ENCODE measurements at regions not wholly inside any gene's neighbourhood (a gene's known extent, or its start where the extent isn't known, plus 50 kb on each side); places are given as distances from the start of the nearest gene placed in this dataset.

- no TSS peak for BruUV-seq (replicated peaks)
- TF ChIP-seq CTCF (IDR thresholded peaks at IDR 0.05; ENCODE audit: unreplicated experiment), result no peak
- ChIA-PET POLR2A (no interaction called here), CTCF (no interaction called here)
- Mint-ChIP-seq H3K9me3 (ENCODE audit: unreplicated experiment) (peaks cover 7% of the 10 kb centered on the region), H3K27ac (ENCODE audit: low read depth, unreplicated experiment) (no peak overlapping the region), H3K4me1 (ENCODE audit: insufficient read depth, unreplicated experiment) (peaks cover 6% of the 10 kb centered on the region), H3K27me3 (ENCODE audit: insufficient read depth, unreplicated experiment) (no peaks in the 10 kb centered on the region), H3K36me3 (ENCODE audit: insufficient read depth, unreplicated experiment) (no peaks in the 10 kb centered on the region), H3K4me3 (ENCODE audit: unreplicated experiment) (no peak overlapping the region)
- DNase-seq (ENCODE audit: unreplicated experiment), result peak; percentile 4
- intact Hi-C loops (cut with micrococcal nuclease), result no loop called here
Observed at GRCh38 chr6:74690365-74690764, 515.5 kb downstream of the COL12A1 start.

- CTCF ChIA-PET, result interaction anchor here (0.7 kb wide), 1 partner anchor 114 kb away, joined by 3 read pairs; no protein-coding TSS in a partner anchor
- intact Hi-C loops (cut with micrococcal nuclease), result no loop called here
- no TSS peak for BruUV-seq (replicated peaks)
- Mint-ChIP-seq H3K27ac (ENCODE audit: low read depth, unreplicated experiment) (no peak overlapping the region), H3K4me3 (ENCODE audit: unreplicated experiment) (no peak overlapping the region), H3K27me3 (ENCODE audit: insufficient read depth, unreplicated experiment) (no peaks in the 10 kb centered on the region), H3K36me3 (ENCODE audit: insufficient read depth, unreplicated experiment) (no peaks in the 10 kb centered on the region), H3K4me1 (ENCODE audit: insufficient read depth, unreplicated experiment) (peaks cover 6% of the 10 kb centered on the region), H3K9me3 (ENCODE audit: unreplicated experiment) (peaks cover 8% of the 10 kb centered on the region)
- POLR2A ChIA-PET, result no interaction called here
- DNase-seq (ENCODE audit: unreplicated experiment), result no peak
- TF ChIP-seq CTCF (IDR thresholded peaks at IDR 0.05; ENCODE audit: unreplicated experiment), result no peak
Observed at GRCh38 chr6:74689601-74690000, 516.3 kb downstream of the COL12A1 start.

GRCh38 chr6:74677463-74677862 lies 528.4 kb downstream of the COL12A1 start:
- no peak for DNase-seq (ENCODE audit: unreplicated experiment)
- BruUV-seq (replicated peaks), result no TSS peak
- Mint-ChIP-seq H3K27ac (ENCODE audit: low read depth, unreplicated experiment) (no peak overlapping the region), H3K27me3 (ENCODE audit: insufficient read depth, unreplicated experiment) (no peaks in the 10 kb centered on the region), H3K4me1 (ENCODE audit: insufficient read depth, unreplicated experiment) (peaks cover under 1% of the 10 kb centered on the region), H3K4me3 (ENCODE audit: unreplicated experiment) (no peak overlapping the region), H3K36me3 (ENCODE audit: insufficient read depth, unreplicated experiment) (no peaks in the 10 kb centered on the region), H3K9me3 (ENCODE audit: unreplicated experiment) (peaks cover 7% of the 10 kb centered on the region)
- no peak for TF ChIP-seq CTCF (IDR thresholded peaks at IDR 0.05; ENCODE audit: unreplicated experiment)
- CTCF ChIA-PET, result no interaction called here
- POLR2A ChIA-PET, result no interaction called here
- intact Hi-C loops (cut with micrococcal nuclease), result no loop called here

GRCh38 chr6:74676906-74677305 lies 528.9 kb downstream of the COL12A1 start:
- ChIA-PET CTCF (no interaction called here), POLR2A (no interaction called here)
- BruUV-seq (replicated peaks), result no TSS peak
- no peak for TF ChIP-seq CTCF (IDR thresholded peaks at IDR 0.05; ENCODE audit: unreplicated experiment)
- Mint-ChIP-seq H3K9me3 (ENCODE audit: unreplicated experiment) (peaks cover 7% of the 10 kb centered on the region), H3K4me1 (ENCODE audit: insufficient read depth, unreplicated experiment) (peaks cover 6% of the 10 kb centered on the region), H3K36me3 (ENCODE audit: insufficient read depth, unreplicated experiment) (no peaks in the 10 kb centered on the region), H3K27ac (ENCODE audit: low read depth, unreplicated experiment) (no peak overlapping the region), H3K4me3 (ENCODE audit: unreplicated experiment) (no peak overlapping the region), H3K27me3 (ENCODE audit: insufficient read depth, unreplicated experiment) (no peaks in the 10 kb centered on the region)
- intact Hi-C loops (cut with micrococcal nuclease), result no loop called here
- DNase-seq (ENCODE audit: unreplicated experiment), result no peak
